Osteoblast (primary cell): ENCODE measurements at regions not wholly inside any gene's neighbourhood (a gene's known extent, or its start where the extent isn't known, plus 50 kb on each side); places are given as distances from the start of the nearest gene placed in this dataset.

ENCODE experiments used
- DNase-seq: peaks from one replicate; pipeline ENCODE4 v3.0.0; 2011; ENCODE audit warnings: low spot score, mixed read lengths; ENCODE audit not compliant: insufficient read length; ENCODE audit errors: missing footprints
- H2AFZ ChIP-seq: 2 replicates; pipeline ENCODE4 v1.6.0; 2011; ENCODE audit warnings: mild to moderate bottlenecking, low read length
- H3K27ac ChIP-seq: 2 replicates; pipeline ENCODE4 v1.5.1; 2011; ENCODE audit warnings: mild to moderate bottlenecking, low read depth, low read length, moderate library complexity
- H3K27me3 ChIP-seq: 2 replicates; pipeline ENCODE4 v1.6.0; 2012; ENCODE audit warnings: mild to moderate bottlenecking, control low read depth, inconsistent platforms, low read length, moderate library complexity; ENCODE audit not compliant: insufficient read depth
- H3K36me3 ChIP-seq: 2 replicates; pipeline ENCODE4 v1.5.1; 2011; ENCODE audit warnings: mild to moderate bottlenecking, low read length, control low read depth, moderate library complexity; ENCODE audit not compliant: insufficient read depth
- H3K4me1 ChIP-seq: 2 replicates; pipeline ENCODE4 v1.5.1; 2011; ENCODE audit warnings: mild to moderate bottlenecking, low read length, control low read depth, moderate library complexity; ENCODE audit not compliant: insufficient read depth
- H3K4me2 ChIP-seq: 2 replicates; pipeline ENCODE4 v1.6.0; 2011; ENCODE audit warnings: mild to moderate bottlenecking, low read length; ENCODE audit not compliant: insufficient read depth
- H3K4me3 ChIP-seq: fragments of 200-600 bp; sonication (generic); 3 replicates; pipeline ENCODE4 v1.5.1; 2012; ENCODE audit warnings: mild to moderate bottlenecking, low read length, inconsistent platforms; ENCODE audit not compliant: insufficient read depth
- H3K79me2 ChIP-seq: 2 replicates; pipeline ENCODE4 v1.6.0; 2012; ENCODE audit warnings: mild to moderate bottlenecking, low read length, control low read depth, inconsistent platforms; ENCODE audit not compliant: insufficient read depth
- H3K9me3 ChIP-seq: 2 replicates; pipeline ENCODE4 v1.5.1; 2011; ENCODE audit warnings: low read depth, low read length, control low read depth
- H4K20me1 ChIP-seq: 2 replicates; pipeline ENCODE4 v1.6.0; 2012; ENCODE audit warnings: mild to moderate bottlenecking, low read length, control low read depth; ENCODE audit not compliant: insufficient read depth
- CTCF ChIP-seq: IDR thresholded peaks from 2 replicates; pipeline ENCODE4 v1.5.1; 2011; ENCODE audit warnings: mild to moderate bottlenecking, low read depth, low read length, moderate library complexity; ENCODE audit errors: extremely low read depth

- H3K4me2 ChIP-seq, result no peak overlapping the region
- H3K79me2 ChIP-seq, result no peaks in the 10 kb centered on the region
- H3K27me3 ChIP-seq, result peaks cover 3% of the 10 kb centered on the region
- no peak overlapping the region for H3K27ac ChIP-seq
- H3K4me3 ChIP-seq, result no peak overlapping the region
- H4K20me1 ChIP-seq, result no peaks in the 10 kb centered on the region
- no peak for TF ChIP-seq CTCF
- no peaks in the 10 kb centered on the region for H3K4me1 ChIP-seq
- H3K36me3 ChIP-seq, result no peaks in the 10 kb centered on the region
- H3K9me3 ChIP-seq, result no peaks in the 10 kb centered on the region
- no peak for DNase-seq
- no peak overlapping the region for H2AFZ ChIP-seq
Measured at GRCh38 chr9:7303907-7304626, 495.5 kb downstream of the DMAC1 start.

GRCh38 chr9:7300484-7300883 lies 499.1 kb downstream of the DMAC1 start:
- no peak overlapping the region for H3K4me2 ChIP-seq
- no peak overlapping the region for H2AFZ ChIP-seq
- H3K27me3 ChIP-seq, result peaks cover 3% of the 10 kb centered on the region
- no peaks in the 10 kb centered on the region for H4K20me1 ChIP-seq
- no peak overlapping the region for H3K27ac ChIP-seq
- H3K36me3 ChIP-seq, result no peaks in the 10 kb centered on the region
- no peak for TF ChIP-seq CTCF
- H3K79me2 ChIP-seq, result no peaks in the 10 kb centered on the region
- H3K9me3 ChIP-seq, result no peaks in the 10 kb centered on the region
- DNase-seq, result no peak
- H3K4me1 ChIP-seq, result no peaks in the 10 kb centered on the region
- no peak overlapping the region for H3K4me3 ChIP-seq

- Histone ChIP-seq H3K4me3 (no peak overlapping the region), H4K20me1 (no peaks in the 10 kb centered on the region), H3K9me3 (no peaks in the 10 kb centered on the region), H3K4me2 (no peak overlapping the region), H3K79me2 (no peaks in the 10 kb centered on the region), H3K27me3 (no peaks in the 10 kb centered on the region), H2AFZ (no peak overlapping the region), H3K27ac (no peak overlapping the region), H3K36me3 (no peaks in the 10 kb centered on the region), H3K4me1 (no peaks in the 10 kb centered on the region)
- TF ChIP-seq CTCF, result no peak
- DNase-seq, result no peak
Measured at GRCh38 chr9:7298123-7298522, 501.5 kb downstream of the DMAC1 start.

- no peaks in the 10 kb centered on the region for H3K27me3 ChIP-seq
- no peak overlapping the region for H3K27ac ChIP-seq
- no peak overlapping the region for H2AFZ ChIP-seq
- no peak overlapping the region for H3K4me3 ChIP-seq
- no peaks in the 10 kb centered on the region for H3K4me1 ChIP-seq
- H3K36me3 ChIP-seq, result no peaks in the 10 kb centered on the region
- H4K20me1 ChIP-seq, result no peaks in the 10 kb centered on the region
- DNase-seq, result no peak
- H3K4me2 ChIP-seq, result no peak overlapping the region
- no peaks in the 10 kb centered on the region for H3K79me2 ChIP-seq
- no peak for TF ChIP-seq CTCF
- H3K9me3 ChIP-seq, result no peaks in the 10 kb centered on the region
Measured at GRCh38 chr9:7297521-7297920, 502.1 kb downstream of the DMAC1 start.
